ENCODE measurements at regions not wholly inside any gene's neighbourhood (a gene's known extent, or its start where the extent isn't known, plus 50 kb on each side); places are given as distances from the start of the nearest gene placed in this dataset.

DNA sequence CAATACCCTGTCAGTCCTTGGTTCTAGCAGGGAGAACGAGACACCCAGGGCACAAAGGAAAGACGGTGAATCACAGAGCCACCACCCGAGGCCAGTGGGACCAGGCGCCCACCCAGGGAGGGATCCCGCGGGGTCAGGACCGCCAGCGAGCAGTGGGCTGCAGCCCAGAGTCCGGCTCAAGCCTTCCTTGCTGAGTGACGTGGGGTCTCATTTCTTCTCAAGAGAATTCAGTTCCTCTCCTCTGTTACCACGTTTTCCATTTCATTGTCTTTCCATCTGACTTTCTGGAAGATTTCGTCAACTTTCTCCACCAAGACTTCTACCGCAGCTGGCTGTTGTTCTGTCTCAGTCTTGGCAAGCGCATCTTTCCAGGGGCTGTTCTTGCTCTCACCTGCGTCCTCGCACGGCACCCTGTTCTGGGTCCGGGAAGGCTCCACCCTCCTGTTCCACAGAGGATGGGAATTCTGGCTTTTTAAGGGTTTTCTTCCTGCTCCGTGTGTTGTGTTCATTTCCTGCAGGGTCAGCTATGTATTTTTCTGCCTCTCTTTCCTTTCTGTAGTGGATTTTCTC is 248.6 kb downstream of the NDUFA10 start:
- DNase-seq: no peak

DNA sequence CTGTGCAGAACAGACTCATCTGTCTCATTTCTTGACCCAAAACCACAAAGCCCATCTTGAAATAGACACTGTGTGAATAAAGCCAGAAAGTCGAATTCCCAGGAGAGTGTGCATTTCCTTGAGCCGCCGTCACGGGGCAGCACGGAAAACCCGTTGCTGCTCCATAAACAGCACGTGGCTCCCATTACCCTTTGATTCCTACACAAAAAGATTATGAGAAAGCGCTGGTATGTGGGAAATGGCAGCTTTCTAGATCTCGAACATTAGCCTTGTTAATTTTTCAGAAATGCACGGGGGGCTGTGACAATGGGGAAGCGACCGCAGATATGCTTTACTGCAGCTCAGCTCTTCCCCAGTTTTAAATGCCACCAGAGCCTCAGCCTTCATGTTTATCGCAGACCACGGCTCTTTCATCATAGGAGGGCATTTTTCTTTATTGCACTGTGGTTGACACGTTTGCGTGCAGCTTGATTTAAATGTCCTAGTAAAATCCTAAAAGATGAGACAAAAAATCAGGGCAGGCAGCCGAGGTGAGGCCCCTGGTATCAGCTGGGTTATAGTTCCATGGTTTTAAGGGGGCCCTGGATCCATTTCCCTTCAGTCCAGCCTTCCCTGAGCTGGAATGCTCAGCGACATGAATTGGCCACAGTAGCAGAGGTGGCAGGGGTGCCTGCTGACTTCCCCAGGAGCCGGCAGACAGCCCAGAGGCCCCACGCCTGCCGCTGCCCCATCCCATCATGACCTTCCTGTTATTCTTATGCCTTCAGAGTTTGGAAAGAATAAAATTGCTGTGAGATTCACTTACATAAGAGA is 249.3 kb downstream of the NDUFA10 start:
- no peak for DNase-seq

GRCh38 chr2:239774933-239775622 is 250.1 kb downstream of the NDUFA10 start:
- no peak for DNase-seq

- DNase-seq: no peak
Observed at GRCh38 chr2:239774142-239774462, 251.0 kb downstream of the NDUFA10 start.

- DNase-seq: no peak
Observed at GRCh38 chr2:239773228-239774141, 251.7 kb downstream of the NDUFA10 start.

- DNase-seq: no peak
Observed at GRCh38 chr2:239772721-239773120, 252.4 kb downstream of the NDUFA10 start.

DNA sequence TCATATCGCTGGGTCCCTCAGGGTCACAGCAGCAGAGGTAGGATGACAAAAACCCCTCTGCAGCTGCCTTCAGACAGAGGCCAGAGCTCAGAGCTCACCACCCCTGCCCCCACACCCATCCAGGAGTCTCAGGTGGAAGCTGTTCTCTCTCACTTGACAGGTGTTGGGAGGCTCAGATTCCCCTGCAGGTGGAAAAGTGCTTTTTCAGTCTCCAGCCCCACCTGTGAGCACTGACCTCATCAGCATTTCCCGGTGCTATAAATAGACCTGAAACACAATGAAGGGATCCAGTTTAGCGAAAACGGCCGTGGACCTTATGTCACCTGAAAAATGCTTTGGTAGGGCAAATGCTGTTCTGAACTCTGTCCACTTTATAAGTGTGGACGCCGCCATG is 254.9 kb downstream of the NDUFA10 start:
- no peak for DNase-seq

GRCh38 chr2:239769554-239770245 is 255.4 kb downstream of the NDUFA10 start:
- DNase-seq: no peak

GRCh38 chr2:239768907-239769553 is 256.1 kb downstream of the NDUFA10 start:
- no peak for DNase-seq

GRCh38 chr2:239768031-239768790 is 256.9 kb downstream of the NDUFA10 start:
- no peak for DNase-seq

DNA sequence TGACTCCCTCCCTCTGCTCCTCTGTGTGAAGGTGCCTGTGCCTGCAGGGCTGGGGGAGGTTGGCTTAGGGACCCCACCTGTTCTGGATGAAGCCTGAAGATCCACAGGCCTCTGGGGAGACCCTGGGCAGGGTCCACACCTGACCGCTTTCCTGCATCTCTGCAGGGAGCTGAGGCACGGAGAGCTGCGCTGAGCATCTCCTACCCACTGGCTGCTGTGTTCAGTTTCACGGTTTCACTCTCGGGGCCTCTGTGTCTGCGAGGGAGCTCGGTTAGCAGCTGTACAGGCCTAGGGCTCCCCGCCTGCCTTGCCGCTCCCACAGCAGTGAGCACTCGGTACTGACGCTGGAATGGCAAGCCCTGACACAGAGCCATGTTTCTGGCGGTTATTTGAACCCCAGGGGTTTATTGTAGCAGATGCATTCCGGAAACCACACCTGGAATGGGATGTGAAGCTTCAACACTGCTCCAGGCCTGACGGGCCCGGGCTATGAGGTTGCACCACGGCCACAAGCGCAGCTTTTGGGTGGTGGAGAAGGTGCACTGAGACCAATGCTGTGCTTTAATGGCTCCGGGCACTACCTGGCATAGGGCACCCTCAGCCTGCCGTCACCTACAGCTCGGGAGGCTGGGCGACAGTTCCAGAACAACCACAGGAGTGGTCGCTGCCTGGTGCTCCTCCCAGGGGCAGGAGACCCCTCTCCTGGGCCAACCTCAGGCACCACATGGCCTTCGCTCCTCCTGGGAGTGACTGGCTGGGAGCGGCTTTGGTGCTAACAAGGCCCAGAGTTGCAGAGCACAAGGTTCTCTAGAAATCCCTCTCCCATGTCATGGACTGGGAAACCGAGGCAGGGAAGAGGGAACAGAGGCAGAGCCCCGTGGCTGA is 257.9 kb downstream of the NDUFA10 start:
- no peak for DNase-seq

- no peak for DNase-seq
Observed at GRCh38 chr2:239765911-239766310, 259.2 kb downstream of the NDUFA10 start.

DNA sequence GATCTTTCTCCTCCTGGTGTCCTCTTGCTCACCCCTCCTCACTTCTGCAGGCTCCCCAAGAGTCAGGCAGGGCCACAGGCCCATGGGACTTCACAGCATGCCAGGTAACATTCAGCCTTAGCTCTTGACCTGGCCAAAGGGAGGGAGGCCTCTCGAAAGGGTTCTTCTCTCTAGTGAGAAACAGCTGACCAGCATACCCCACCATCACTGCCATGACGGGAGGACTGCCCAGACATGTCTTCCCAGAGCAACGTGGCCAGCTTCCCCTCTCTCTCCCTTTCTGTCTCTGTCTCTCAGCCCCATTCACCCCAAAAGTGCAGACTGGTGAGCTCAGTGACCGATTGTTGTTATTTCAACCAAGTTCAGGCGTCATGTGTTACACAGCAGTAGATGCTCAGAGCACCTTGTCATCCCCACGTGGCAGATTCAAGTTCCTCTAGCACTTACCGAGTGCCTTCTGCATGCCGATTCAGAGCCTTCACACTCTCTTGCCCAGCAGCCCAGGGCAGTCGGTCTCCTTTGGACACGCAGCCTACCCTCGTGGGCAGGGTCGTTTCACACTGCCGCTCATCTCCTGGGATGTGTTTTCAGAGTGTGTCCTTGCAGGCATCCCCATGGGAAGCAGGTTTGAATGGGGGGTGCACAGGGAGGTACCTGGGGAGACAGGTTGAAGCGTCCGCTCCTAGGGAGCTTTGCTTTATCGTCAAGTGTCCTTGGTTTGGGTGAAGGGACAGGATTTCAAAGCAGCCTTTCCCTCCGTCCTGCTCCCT is 259.9 kb downstream of the NDUFA10 start:
- no peak for DNase-seq

GRCh38 chr2:239763433-239764097 is 261.6 kb downstream of the NDUFA10 start:
- no peak for DNase-seq

GRCh38 chr2:239762655-239763269 is 262.4 kb downstream of the NDUFA10 start:
- DNase-seq: no peak

DNA sequence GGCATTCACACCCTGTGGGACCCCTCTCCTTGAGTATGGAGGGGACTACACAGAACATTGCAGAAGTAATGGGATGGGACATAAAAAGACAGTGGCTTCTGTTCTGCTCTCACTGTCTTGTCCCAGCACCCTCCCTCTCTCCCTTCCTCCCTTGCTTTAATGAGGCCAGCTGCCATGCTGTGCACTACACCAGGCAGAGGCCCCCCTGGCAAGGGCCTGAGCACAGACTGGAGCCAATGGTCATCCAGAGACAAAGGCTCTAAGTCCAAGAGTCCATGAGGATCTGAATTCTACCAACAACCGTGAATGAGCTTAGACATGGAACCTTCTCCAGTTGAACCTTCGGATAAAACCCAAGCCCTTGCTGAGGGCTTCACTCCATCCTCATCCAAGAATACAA is 263.0 kb downstream of the NDUFA10 start:
- DNase-seq: no peak

DNA sequence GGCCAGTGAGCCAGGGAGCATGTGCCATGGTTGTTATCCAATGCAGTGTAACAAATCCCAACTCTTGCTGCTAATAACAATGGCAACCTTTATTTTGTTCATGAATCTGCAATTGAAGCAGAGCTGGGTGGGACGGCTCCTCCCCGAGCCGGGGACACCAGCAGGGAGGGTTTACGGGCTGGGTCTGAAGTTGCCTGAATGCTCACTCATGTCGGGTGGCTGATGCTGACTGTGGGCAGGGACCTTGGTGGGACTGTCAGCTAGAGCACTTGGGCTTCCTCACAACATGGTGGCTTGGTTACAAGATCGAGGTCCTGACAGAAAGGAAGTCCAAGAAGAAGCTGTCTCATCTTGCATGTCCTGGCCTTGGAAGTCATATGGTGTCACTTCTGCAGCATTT is 264.5 kb downstream of the NDUFA10 start:
- DNase-seq: no peak

- no peak for DNase-seq
Observed at GRCh38 chr2:239758279-239758877, 266.8 kb downstream of the NDUFA10 start.

All from hippocampal formation (tissue), 2 donors.